ENCODE measurements at regions not wholly inside any gene's neighbourhood (a gene's known extent, or its start where the extent isn't known, plus 50 kb on each side); places are given as distances from the start of the nearest gene placed in this dataset.

DNA sequence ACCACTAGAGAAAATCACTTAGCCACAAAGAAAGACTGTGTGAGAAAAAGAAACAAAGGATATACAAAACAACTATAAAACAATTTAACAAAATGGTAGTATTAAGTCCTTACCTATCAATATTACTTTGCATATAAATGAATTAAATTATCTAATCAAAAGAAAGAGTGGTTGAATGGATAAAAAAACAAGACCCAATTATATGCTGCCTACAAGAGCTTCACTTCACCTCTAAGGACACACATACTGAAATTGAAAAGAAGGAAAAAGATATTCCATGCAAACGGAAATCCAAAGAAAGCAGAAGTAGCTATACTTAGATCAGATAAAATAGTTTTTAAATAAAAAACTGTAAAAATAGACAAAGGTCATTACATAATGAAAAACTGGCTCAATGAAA lies 134.9 kb upstream of the CCDC196 start:
- WGBS, 5 donors, result 67 to 83% (median 79%) methylated on average over 1 of the region's 1 CpG
- intact Hi-C loops (cut with DNase I; ENCODE audit: low total_unique reads), result loop anchor here (10.0 kb wide), 2 partner anchors 793 to 943 kb away; no protein-coding TSS in a partner anchor
- Histone ChIP-seq H3K4me3 (no peak overlapping the region), H3K9me3 (peaks cover 4 to 59% (median 42%) of the 10 kb centered on the region in 8 donors), H3K27ac (no peak overlapping the region), H3K4me1 (no peaks in the 10 kb centered on the region), H3K36me3 (no peaks in the 10 kb centered on the region), H3K27me3 (replicated peaks in 1 of 7) (no peaks in the 10 kb centered on the region)
- DNase-seq, result no peak
- TF ChIP-seq POLR2AphosphoS5 (IDR thresholded peaks at IDR 0.05) (no peak), POLR2A (IDR thresholded peaks at IDR 0.05) (no peak)
- TF ChIP-seq, protein P1, sequence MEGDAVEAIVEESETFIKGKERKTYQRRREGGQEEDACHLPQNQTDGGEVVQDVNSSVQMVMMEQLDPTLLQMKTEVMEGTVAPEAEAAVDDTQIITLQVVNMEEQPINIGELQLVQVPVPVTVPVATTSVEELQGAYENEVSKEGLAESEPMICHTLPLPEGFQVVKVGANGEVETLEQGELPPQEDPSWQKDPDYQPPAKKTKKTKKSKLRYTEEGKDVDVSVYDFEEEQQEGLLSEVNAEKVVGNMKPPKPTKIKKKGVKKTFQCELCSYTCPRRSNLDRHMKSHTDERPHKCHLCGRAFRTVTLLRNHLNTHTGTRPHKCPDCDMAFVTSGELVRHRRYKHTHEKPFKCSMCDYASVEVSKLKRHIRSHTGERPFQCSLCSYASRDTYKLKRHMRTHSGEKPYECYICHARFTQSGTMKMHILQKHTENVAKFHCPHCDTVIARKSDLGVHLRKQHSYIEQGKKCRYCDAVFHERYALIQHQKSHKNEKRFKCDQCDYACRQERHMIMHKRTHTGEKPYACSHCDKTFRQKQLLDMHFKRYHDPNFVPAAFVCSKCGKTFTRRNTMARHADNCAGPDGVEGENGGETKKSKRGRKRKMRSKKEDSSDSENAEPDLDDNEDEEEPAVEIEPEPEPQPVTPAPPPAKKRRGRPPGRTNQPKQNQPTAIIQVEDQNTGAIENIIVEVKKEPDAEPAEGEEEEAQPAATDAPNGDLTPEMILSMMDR (IDR thresholded peaks at IDR 0.05 in 8 of 11, conservative IDR thresholded peaks at IDR 0.05 in 3 of 11), result no peak

DNA sequence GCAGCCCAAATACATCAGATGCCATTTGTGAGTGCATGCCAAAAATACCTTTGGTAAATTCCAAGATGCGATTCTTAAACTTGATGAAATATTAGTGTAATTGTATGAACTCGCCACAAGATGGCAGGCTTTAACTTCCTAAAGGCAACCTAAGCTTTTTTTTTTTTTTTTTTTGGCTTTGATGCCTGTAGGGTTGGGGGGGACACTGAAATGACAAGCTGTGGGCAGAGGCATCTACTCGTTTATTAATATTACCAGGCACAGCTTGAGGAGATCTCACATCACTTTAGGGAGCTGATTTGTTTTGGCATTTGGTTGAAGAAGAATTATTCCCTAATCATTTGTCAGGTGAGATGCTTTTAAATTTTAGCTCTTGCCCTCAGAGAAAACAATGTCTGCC lies 126.7 kb upstream of the CCDC196 start:
- DNase-seq, result no peak
- intact Hi-C loops (cut with DNase I; ENCODE audit: low total_unique reads), result loop anchor here (10.0 kb wide), 2 partner anchors 785 to 935 kb away; no protein-coding TSS in a partner anchor
- Histone ChIP-seq H3K36me3 (no peaks in the 10 kb centered on the region), H3K4me1 (no peaks in the 10 kb centered on the region), H3K27me3 (replicated peaks in 1 of 7) (no peaks in the 10 kb centered on the region), H3K4me3 (no peak overlapping the region), H3K9me3 (peaks cover 0 to 2% (median 0%) of the 10 kb centered on the region in 8 donors), H3K27ac (no peak overlapping the region)
- no peak for TF ChIP-seq POLR2A (IDR thresholded peaks at IDR 0.05)
- TF ChIP-seq, protein P1 (IDR thresholded peaks at IDR 0.05 in 8 of 11, conservative IDR thresholded peaks at IDR 0.05 in 3 of 11), result peak in 9 of 11 experiments; percentile 35 to 63 (median 61)
- WGBS, 5 donors, result 1 to 3% (median 2%) methylated on average over 3 of the region's 3 CpGs

DNA sequence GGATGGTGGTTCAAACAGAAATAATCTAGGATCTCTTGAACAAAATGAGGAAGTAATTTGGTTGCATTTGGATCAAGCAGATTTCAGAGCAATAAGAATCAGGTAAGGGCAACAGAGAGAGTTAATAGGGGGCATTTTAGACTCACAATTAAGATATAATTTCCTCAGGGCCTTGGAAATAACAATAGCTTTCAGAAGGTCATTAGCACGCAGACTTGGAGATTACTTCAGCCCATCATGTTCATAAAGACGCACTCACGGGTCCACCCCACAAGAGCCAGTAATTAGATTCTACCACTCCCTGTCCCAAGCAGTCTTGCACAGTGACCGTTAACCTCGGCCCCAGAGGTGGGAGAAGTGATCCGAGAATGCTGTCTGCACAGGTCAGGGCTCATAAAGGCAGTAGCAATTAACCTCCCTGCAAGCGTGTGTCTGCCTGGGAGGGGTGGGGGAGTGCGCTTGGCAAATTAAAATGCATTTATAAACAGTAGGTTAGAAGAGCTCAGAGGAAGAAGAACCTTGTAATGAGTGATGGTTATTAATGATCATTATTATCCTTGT lies 125.7 kb upstream of the CCDC196 start:
- Histone ChIP-seq H3K4me3 (no peak overlapping the region), H3K36me3 (no peaks in the 10 kb centered on the region), H3K27ac (no peak overlapping the region), H3K9me3 (no peaks in the 10 kb centered on the region), H3K27me3 (replicated peaks in 1 of 7) (no peaks in the 10 kb centered on the region), H3K4me1 (no peaks in the 10 kb centered on the region)
- TF ChIP-seq POLR2AphosphoS5 (IDR thresholded peaks at IDR 0.05), result no peak
- no peak for TF ChIP-seq POLR2A (IDR thresholded peaks at IDR 0.05)
- TF ChIP-seq, protein P1 (IDR thresholded peaks at IDR 0.05 in 8 of 11, conservative IDR thresholded peaks at IDR 0.05 in 3 of 11), result no peak
- DNase-seq, result no peak
- intact Hi-C loops (cut with DNase I; ENCODE audit: low total_unique reads), result no loop called here
- 70 to 81% (median 80%) methylated on average over 8 of the region's 8 CpGs for WGBS, 5 donors

GRCh38 chr14:66361013-66361412 lies 125.2 kb upstream of the CCDC196 start:
- Histone ChIP-seq H3K4me3 (no peak overlapping the region), H3K4me1 (no peaks in the 10 kb centered on the region), H3K27ac (no peak overlapping the region), H3K27me3 (replicated peaks in 1 of 7) (no peaks in the 10 kb centered on the region), H3K36me3 (no peaks in the 10 kb centered on the region), H3K9me3 (no peaks in the 10 kb centered on the region)
- WGBS, 5 donors, result 46 to 71% (median 63%) methylated on average over 2 of the region's 2 CpGs
- TF ChIP-seq POLR2A (IDR thresholded peaks at IDR 0.05) (no peak), POLR2AphosphoS5 (IDR thresholded peaks at IDR 0.05) (no peak)
- TF ChIP-seq, protein P1 (IDR thresholded peaks at IDR 0.05 in 8 of 11, conservative IDR thresholded peaks at IDR 0.05 in 3 of 11), result no peak
- no peak for DNase-seq
- intact Hi-C loops (cut with DNase I; ENCODE audit: low total_unique reads), result no loop called here
